Endothelial cell of umbilical vein (primary cell): ENCODE measurements at regions not wholly inside any gene's neighbourhood (a gene's known extent, or its start where the extent isn't known, plus 50 kb on each side); places are given as distances from the start of the nearest gene placed in this dataset.

ENCODE experiments used
- BruUV-seq: library from RNA; stranded (reverse); fragments of 400-500 nt; replicated peaks from 2 replicates; lab custom pipeline; 2021; lab: Mats Ljungman, UMichigan
- CTCF ChIA-PET: fragments of 300-600, 350-600 bp; sonication (Branson Sonifier 250); formaldehyde crosslinking; loops from one replicate; lab custom pipeline; 2021; ENCODE audit warnings: antibody characterized with exemption, inconsistent platforms; lab: Charles Lee
- POLR2A ChIA-PET: fragments of 300-600, 350-600 bp; sonication (Branson Sonifier 250); formaldehyde crosslinking; loops from one replicate; lab custom pipeline; 2021; ENCODE audit warnings: antibody characterized with exemption, inconsistent platforms; lab: Charles Lee
- DNase-seq: peaks from one replicate; pipeline ENCODE4 v3.0.0-alpha.2; 2011; ENCODE audit warnings: low read depth, low spot score
- FAIRE-seq: peaks from 2 replicates; lab custom pipeline; 2011; peaks lifted over from hg19 to GRCh38; lab: Jason Lieb, UNC
- H2AFZ ChIP-seq: 2 replicates; pipeline ENCODE4 v1.6.0; 2012; ENCODE audit warnings: low read depth, low read length, control low read depth, inconsistent platforms
- H3K27ac ChIP-seq: 2 replicates; pipeline ENCODE4 v1.5.1; 2011; ENCODE audit warnings: low read depth, mild to moderate bottlenecking, control low read depth, low read length, moderate library complexity; ENCODE audit not compliant: insufficient read depth
- H3K27me3 ChIP-seq, 2 experiments: 2 replicates each; pipeline versions ENCODE4 v1.6.0 to v1.6.1; 2011; ENCODE audit warnings: low read length in 2 of 2, mixed read lengths in 1 of 2; ENCODE audit not compliant: control insufficient read depth in 2 of 2, insufficient read depth in 2 of 2
- H3K36me3 ChIP-seq, 2 experiments: 2 replicates in 1 of 2; 3 replicates in 1 of 2; pipeline ENCODE4 v1.5.1; 2011; ENCODE audit warnings: low read length in 2 of 2, mild to moderate bottlenecking in 1 of 2, moderate library complexity in 1 of 2; ENCODE audit not compliant: control insufficient read depth in 2 of 2, insufficient read depth in 2 of 2; ENCODE audit errors: extremely low read depth in 1 of 2
- H3K4me1 ChIP-seq: 3 replicates; pipeline ENCODE4 v1.5.1; 2011; ENCODE audit warnings: mild to moderate bottlenecking, low read length; ENCODE audit not compliant: control insufficient read depth, insufficient read depth; ENCODE audit errors: extremely low read depth
- H3K4me2 ChIP-seq: 2 replicates; pipeline ENCODE4 v1.6.1; 2011; ENCODE audit warnings: low read length, control low read depth, mixed read lengths; ENCODE audit not compliant: insufficient read depth
- H3K4me3 ChIP-seq, 3 experiments: fragments of 200-600 bp in 1 of 3; sonication (generic), shearing (Covaris generic) in 1 of 3; replicated peaks in 1 of 3; 2 replicates each; pipeline ENCODE4 v1.5.1; 2011 to 2016; ENCODE audit warnings: control low read depth in 3 of 3, low read length in 3 of 3, mild to moderate bottlenecking in 2 of 3, inconsistent platforms in 1 of 3, low read depth in 1 of 3, moderate library complexity in 1 of 3; ENCODE audit not compliant: insufficient read depth in 1 of 3
- H3K79me2 ChIP-seq: 2 replicates; pipeline ENCODE4 v1.6.0; 2012; ENCODE audit warnings: low read length, inconsistent platforms; ENCODE audit not compliant: control insufficient read depth, insufficient read depth
- H3K9ac ChIP-seq: replicated peaks from 2 replicates; pipeline ENCODE3; 2011; ENCODE audit warnings: low read length, control low read depth; ENCODE audit not compliant: insufficient read depth; ENCODE audit errors: extremely low read depth
- H3K9me1 ChIP-seq: replicated peaks from 3 replicates; pipeline ENCODE4 v1.6.0; 2011; ENCODE audit warnings: mild to moderate bottlenecking, low read length; ENCODE audit not compliant: control insufficient read depth, insufficient read depth; ENCODE audit errors: extremely low read depth
- H3K9me3 ChIP-seq: replicated peaks from 2 replicates; pipeline ENCODE4 v1.5.1; 2012; ENCODE audit warnings: low read length, inconsistent platforms; ENCODE audit not compliant: control insufficient read depth, insufficient read depth
- H4K20me1 ChIP-seq: replicated peaks from 2 replicates; pipeline ENCODE3; 2011; ENCODE audit warnings: mild to moderate bottlenecking, low read length; ENCODE audit not compliant: control insufficient read depth, insufficient read depth; ENCODE audit errors: extremely low read depth
- EZH2 ChIP-seq: IDR thresholded peaks from 2 replicates; pipeline ENCODE4 v1.6.1; 2012; ENCODE audit warnings: borderline replicate concordance, low read depth, mild to moderate bottlenecking, moderate library complexity, low read length, inconsistent platforms; ENCODE audit not compliant: severe bottlenecking
- FOS ChIP-seq: IDR thresholded peaks from 2 replicates; pipeline ENCODE4 v1.6.1; 2011; ENCODE audit warnings: mild to moderate bottlenecking, low read length, moderate library complexity, borderline replicate concordance; ENCODE audit not compliant: insufficient read depth
- GATA2 ChIP-seq: IDR thresholded peaks from 2 replicates; pipeline ENCODE4 v1.7.0; 2011; ENCODE audit warnings: low read depth, mild to moderate bottlenecking, moderate library complexity, mixed read lengths, low read length; ENCODE audit not compliant: insufficient read length, insufficient read depth
- JUN ChIP-seq: IDR thresholded peaks from 2 replicates; pipeline ENCODE4 v1.6.1; 2011; ENCODE audit warnings: borderline replicate concordance, low read depth; ENCODE audit not compliant: insufficient read length, insufficient read depth
- MYC ChIP-seq: IDR thresholded peaks from one replicate; pipeline ENCODE4 v1.6.1; 2011; ENCODE audit warnings: mild to moderate bottlenecking, low read depth, low read length
- POLR2A ChIP-seq: IDR thresholded peaks from 2 replicates; pipeline ENCODE4 v1.6.1; 2012; ENCODE audit warnings: low read depth, mild to moderate bottlenecking, control low read depth, low read length
- POLR2AphosphoS5 ChIP-seq: IDR thresholded peaks from 2 replicates; pipeline ENCODE4 v1.6.1; 2012; ENCODE audit warnings: low read depth, mild to moderate bottlenecking, control low read depth, low read length, moderate library complexity; ENCODE audit not compliant: insufficient read depth
- dilution Hi-C: fragments of 300-500 bp; cut with MboI; formaldehyde crosslinking; loops from one replicate; pipeline ENCODE4 v1.15.0; 2019; ENCODE audit warnings: low sequenced_read_pairs; ENCODE audit not compliant: extremely low pct_ligation_motif_present
- intact Hi-C: fragments of 100-400 bp; cut with micrococcal nuclease; formaldehyde crosslinking; loops from one replicate; pipeline ENCODE4 v1.10.0; 2022
- TF ChIP-seq, protein P1 (sequence below), 2 donors: IDR thresholded peaks; 1 replicate in 1 of 2; 2 replicates in 1 of 2; pipeline ENCODE4 v1.5.1; 2011; ENCODE audit warnings: low read length in 2 of 2, mild to moderate bottlenecking in 2 of 2, moderate library complexity in 2 of 2, control low read depth in 1 of 2, inconsistent platforms in 1 of 2, low read depth in 1 of 2; ENCODE audit not compliant: insufficient read depth in 1 of 2; ENCODE audit errors: extremely low read depth in 1 of 2
- TF ChIP-seq, protein P2 (sequence below): IDR thresholded peaks from 2 replicates; pipeline ENCODE4 v1.6.1; 2011; ENCODE audit not compliant: insufficient read depth, insufficient read length

DNA sequence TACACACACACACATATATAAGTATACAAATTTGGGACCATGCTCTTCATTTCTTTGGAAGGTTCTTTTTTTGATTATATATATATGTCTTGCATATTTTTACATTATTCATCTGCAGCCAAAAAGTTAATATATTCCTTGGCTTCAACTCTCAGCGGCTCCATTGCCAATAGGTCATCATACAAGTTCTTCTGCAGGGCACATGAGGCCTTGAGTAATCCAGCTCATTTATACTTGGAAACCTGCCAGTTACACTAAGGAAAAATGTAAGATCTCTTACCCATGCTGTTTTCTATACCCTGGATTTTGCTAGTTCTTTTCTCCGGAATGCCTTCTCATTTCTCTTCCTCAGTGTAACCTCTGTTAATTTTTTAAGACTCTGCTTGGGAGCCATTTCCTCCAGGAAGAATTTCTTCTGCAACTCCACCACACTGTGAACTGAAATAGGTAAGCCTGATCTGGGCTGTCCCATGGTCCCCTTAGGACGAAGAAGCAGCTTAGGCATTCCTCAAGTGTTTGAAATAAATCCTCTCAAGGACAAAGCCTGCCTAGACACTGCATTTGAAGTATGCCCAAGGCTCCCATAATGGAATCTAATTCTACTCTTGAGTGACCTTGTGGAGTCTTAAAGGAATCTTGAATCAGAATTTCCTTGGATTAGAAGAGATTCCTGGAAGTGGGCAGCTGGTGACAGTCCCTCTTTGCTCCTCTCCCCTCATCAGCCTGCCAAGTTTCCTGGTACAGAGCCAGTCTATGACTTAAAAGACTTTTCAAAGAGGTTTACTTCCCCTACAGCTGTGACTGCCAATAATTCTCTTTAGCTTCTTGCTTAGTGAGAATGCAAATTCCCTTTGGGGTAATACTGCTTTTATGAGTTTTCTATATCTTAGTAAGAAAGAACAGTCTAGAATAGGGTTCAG lies 182.8 kb downstream of the C11orf87 start:
- H3K79me2 ChIP-seq: no peaks in the 10 kb centered on the region
- H2AFZ ChIP-seq: no peak overlapping the region
- TF ChIP-seq, protein P1, sequence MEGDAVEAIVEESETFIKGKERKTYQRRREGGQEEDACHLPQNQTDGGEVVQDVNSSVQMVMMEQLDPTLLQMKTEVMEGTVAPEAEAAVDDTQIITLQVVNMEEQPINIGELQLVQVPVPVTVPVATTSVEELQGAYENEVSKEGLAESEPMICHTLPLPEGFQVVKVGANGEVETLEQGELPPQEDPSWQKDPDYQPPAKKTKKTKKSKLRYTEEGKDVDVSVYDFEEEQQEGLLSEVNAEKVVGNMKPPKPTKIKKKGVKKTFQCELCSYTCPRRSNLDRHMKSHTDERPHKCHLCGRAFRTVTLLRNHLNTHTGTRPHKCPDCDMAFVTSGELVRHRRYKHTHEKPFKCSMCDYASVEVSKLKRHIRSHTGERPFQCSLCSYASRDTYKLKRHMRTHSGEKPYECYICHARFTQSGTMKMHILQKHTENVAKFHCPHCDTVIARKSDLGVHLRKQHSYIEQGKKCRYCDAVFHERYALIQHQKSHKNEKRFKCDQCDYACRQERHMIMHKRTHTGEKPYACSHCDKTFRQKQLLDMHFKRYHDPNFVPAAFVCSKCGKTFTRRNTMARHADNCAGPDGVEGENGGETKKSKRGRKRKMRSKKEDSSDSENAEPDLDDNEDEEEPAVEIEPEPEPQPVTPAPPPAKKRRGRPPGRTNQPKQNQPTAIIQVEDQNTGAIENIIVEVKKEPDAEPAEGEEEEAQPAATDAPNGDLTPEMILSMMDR (IDR thresholded peaks at IDR 0.05; ENCODE audit: extremely low read depth in 1 of 2, insufficient read depth in 1 of 2, low read depth in 1 of 2, low read length in 2 of 2): no peak
- TF ChIP-seq GATA2 (no peak), EZH2 (no peak), FOS (no peak), MYC (no peak), POLR2A (no peak), POLR2AphosphoS5 (no peak), JUN (no peak)
- TF ChIP-seq, protein P2, sequence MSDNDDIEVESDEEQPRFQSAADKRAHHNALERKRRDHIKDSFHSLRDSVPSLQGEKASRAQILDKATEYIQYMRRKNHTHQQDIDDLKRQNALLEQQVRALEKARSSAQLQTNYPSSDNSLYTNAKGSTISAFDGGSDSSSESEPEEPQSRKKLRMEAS: no peak
- H4K20me1 ChIP-seq: no peaks in the 10 kb centered on the region
- no peak overlapping the region for H3K4me2 ChIP-seq
- no peaks in the 10 kb centered on the region for H3K9me1 ChIP-seq
- no peak overlapping the region for H3K9ac ChIP-seq
- BruUV-seq: no TSS peak
- no peaks in the 10 kb centered on the region for H3K9me3 ChIP-seq
- H3K27me3 ChIP-seq: no peaks in the 10 kb centered on the region
- H3K27ac ChIP-seq: no peak overlapping the region
- intact Hi-C loops: no loop called here
- no peaks in the 10 kb centered on the region for H3K4me1 ChIP-seq
- ChIA-PET CTCF (no interaction called here), POLR2A (no interaction called here)
- DNase-seq: no peak
- H3K4me3 ChIP-seq: no peak overlapping the region
- dilution Hi-C loops: no loop called here
- no peaks in the 10 kb centered on the region for H3K36me3 ChIP-seq
- no peak for FAIRE-seq
